A549 (cell line): ENCODE measurements at regions not wholly inside any gene's neighbourhood (a gene's known extent, or its start where the extent isn't known, plus 50 kb on each side); places are given as distances from the start of the nearest gene placed in this dataset.

ENCODE experiments used
- CBX8 ChIP-seq: fragments of 200-600 bp; sonication (generic); IDR thresholded peaks from 2 replicates; pipeline ENCODE4 v1.6.1; 2016
- CEBPB ChIP-seq, 2 experiments: fragments of >200 bp in 1 of 2; sonication (Bioruptor Twin) in 1 of 2; formaldehyde crosslinking in 1 of 2; IDR thresholded peaks; 2 replicates each; pipeline ENCODE4 v1.6.1; 2012 to 2016
- FOXS1 ChIP-seq: fragments of 250-450 bp; sonication (Bioruptor Pico); IDR thresholded peaks from 2 replicates; pipeline ENCODE4 v1.5.0; 2020; ENCODE audit warnings: mild to moderate bottlenecking, moderate library complexity
- KDM1A ChIP-seq: fragments of 200-600 bp; sonication (generic); IDR thresholded peaks from 2 replicates; pipeline ENCODE4 v1.6.1; 2016; ENCODE audit warnings: low read depth, mild to moderate bottlenecking
- MYC ChIP-seq: IDR thresholded peaks from 2 replicates; pipeline ENCODE4 v1.6.1; 2012; ENCODE audit warnings: mild to moderate bottlenecking, inconsistent platforms, low read length, improper control_type of control experiment, borderline replicate concordance
- PBX3 ChIP-seq: IDR thresholded peaks from 2 replicates; pipeline ENCODE4 v1.6.1; 2012
- POLR2A ChIP-seq: IDR thresholded peaks from 2 replicates; pipeline ENCODE4 v1.6.1; 2012; ENCODE audit warnings: mild to moderate bottlenecking, low read length
- RAD21 ChIP-seq, 2 experiments: fragments of >200 bp in 1 of 2; sonication (Bioruptor Twin) in 1 of 2; formaldehyde crosslinking in 1 of 2; IDR thresholded peaks in 1 of 2; conservative IDR thresholded peaks in 1 of 2; 2 replicates in 1 of 2; 3 replicates in 1 of 2; pipeline ENCODE4 v1.6.1; 2012 to 2018; ENCODE audit warnings: inconsistent platforms in 1 of 2
- RNF2 ChIP-seq: fragments of 200-600 bp; sonication (generic); IDR thresholded peaks from 2 replicates; pipeline ENCODE4 v1.6.1; 2016; ENCODE audit warnings: low read depth, mild to moderate bottlenecking, antibody characterized with exemption, moderate library complexity, borderline replicate concordance
- SMC3 ChIP-seq: fragments of >200 bp; sonication (Bioruptor Twin); formaldehyde crosslinking; IDR thresholded peaks from 3 replicates; pipeline ENCODE4 v1.6.1; 2018; ENCODE audit warnings: inconsistent platforms
- ZFP36 ChIP-seq: fragments of 450-650 bp; IDR thresholded peaks from 2 replicates; pipeline ENCODE4 v1.6.1; 2014; ENCODE audit warnings: borderline replicate concordance; ENCODE audit not compliant: partially characterized antibody
- ZSCAN20 ChIP-seq: fragments of 250-450 bp; sonication (Bioruptor Pico); IDR thresholded peaks from 2 replicates; pipeline ENCODE4 v1.8.0; 2022; ENCODE audit warnings: mild to moderate bottlenecking, moderate library complexity
- TF ChIP-seq, protein P1 (sequence below): fragments of >200 bp; sonication (Bioruptor Twin); formaldehyde crosslinking; IDR thresholded peaks from 3 replicates; pipeline ENCODE4 v1.5.1; 2016
- TF ChIP-seq, protein P2 (sequence below): fragments of 250-450 bp; sonication (Bioruptor Pico); IDR thresholded peaks from 2 replicates; pipeline ENCODE4 v1.5.0; 2021; ENCODE audit warnings: mild to moderate bottlenecking, moderate library complexity, borderline replicate concordance

DNA sequence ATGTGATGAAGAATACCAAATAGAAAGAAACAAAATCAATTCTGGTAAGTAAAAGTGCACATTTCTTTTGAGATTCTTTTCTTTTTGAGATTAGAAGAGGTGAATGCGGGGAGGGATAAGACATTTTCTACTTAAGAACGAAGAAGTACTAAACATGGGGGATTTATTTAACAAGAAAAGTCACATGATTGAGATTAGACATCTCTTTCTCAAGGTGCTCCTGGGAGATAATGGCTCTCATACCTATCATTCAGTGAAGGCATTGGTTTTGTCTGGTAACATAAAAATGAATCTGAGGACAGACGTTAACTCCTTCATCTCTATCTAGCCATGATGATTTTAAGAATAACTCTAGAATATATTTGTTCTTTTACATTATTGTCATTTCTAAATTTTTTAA lies 147.9 kb upstream of the SAMSN1 start:
- TF ChIP-seq, protein P1, sequence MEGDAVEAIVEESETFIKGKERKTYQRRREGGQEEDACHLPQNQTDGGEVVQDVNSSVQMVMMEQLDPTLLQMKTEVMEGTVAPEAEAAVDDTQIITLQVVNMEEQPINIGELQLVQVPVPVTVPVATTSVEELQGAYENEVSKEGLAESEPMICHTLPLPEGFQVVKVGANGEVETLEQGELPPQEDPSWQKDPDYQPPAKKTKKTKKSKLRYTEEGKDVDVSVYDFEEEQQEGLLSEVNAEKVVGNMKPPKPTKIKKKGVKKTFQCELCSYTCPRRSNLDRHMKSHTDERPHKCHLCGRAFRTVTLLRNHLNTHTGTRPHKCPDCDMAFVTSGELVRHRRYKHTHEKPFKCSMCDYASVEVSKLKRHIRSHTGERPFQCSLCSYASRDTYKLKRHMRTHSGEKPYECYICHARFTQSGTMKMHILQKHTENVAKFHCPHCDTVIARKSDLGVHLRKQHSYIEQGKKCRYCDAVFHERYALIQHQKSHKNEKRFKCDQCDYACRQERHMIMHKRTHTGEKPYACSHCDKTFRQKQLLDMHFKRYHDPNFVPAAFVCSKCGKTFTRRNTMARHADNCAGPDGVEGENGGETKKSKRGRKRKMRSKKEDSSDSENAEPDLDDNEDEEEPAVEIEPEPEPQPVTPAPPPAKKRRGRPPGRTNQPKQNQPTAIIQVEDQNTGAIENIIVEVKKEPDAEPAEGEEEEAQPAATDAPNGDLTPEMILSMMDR = no peak
- no peak for TF ChIP-seq KDM1A
- no peak for TF ChIP-seq PBX3
- TF ChIP-seq, protein P2, sequence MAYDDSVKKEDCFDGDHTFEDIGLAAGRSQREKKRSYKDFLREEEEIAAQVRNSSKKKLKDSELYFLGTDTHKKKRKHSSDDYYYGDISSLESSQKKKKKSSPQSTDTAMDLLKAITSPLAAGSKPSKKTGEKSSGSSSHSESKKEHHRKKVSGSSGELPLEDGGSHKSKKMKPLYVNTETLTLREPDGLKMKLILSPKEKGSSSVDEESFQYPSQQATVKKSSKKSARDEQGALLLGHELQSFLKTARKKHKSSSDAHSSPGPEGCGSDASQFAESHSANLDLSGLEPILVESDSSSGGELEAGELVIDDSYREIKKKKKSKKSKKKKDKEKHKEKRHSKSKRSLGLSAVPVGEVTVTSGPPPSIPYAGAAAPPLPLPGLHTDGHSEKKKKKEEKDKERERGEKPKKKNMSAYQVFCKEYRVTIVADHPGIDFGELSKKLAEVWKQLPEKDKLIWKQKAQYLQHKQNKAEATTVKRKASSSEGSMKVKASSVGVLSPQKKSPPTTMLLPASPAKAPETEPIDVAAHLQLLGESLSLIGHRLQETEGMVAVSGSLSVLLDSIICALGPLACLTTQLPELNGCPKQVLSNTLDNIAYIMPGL (CRISPR knock-in tag) = no peak
- no peak for TF ChIP-seq ZSCAN20 (CRISPR knock-in tag)
- TF ChIP-seq SMC3 = no peak
- no peak for TF ChIP-seq CEBPB (IDR thresholded peaks at IDR 0.05)
- no peak for TF ChIP-seq POLR2A
- no peak for TF ChIP-seq RNF2
- no peak for TF ChIP-seq ZFP36
- TF ChIP-seq CBX8 = no peak
- TF ChIP-seq MYC = no peak
- TF ChIP-seq RAD21 (conservative IDR thresholded peaks at IDR 0.05 in 1 of 2, IDR thresholded peaks at IDR 0.05 in 1 of 2) = no peak
- TF ChIP-seq FOXS1 (CRISPR knock-in tag) = no peak
